RWPE1 (cell line): ENCODE measurements at regions not wholly inside any gene's neighbourhood (a gene's known extent, or its start where the extent isn't known, plus 50 kb on each side); places are given as distances from the start of the nearest gene placed in this dataset.
A peak's percentile ranks its signal among the peaks of the same experiment; 100 is the strongest.

ENCODE experiments used
- CTCF ChIA-PET: fragments of 350-600 bp; sonication (Branson Sonifier 250); formaldehyde crosslinking; extraction: SDS; loops from one replicate; lab custom pipeline; 2021; lab: Yijun Ruan, JAX
- POLR2A ChIA-PET: fragments of 400-600 bp; formaldehyde crosslinking; extraction: SDS; loops from one replicate; lab custom pipeline; 2020; ENCODE audit warnings: antibody characterized with exemption; ENCODE audit not compliant: low non-redundant PET; lab: Yijun Ruan, JAX
- DNase-seq: peaks from one replicate; pipeline ENCODE4 v3.0.0; 2012; ENCODE audit warnings: low spot score
- H3K27ac ChIP-seq: fragments of 450-650 bp; 2 replicates; pipeline ENCODE4 v1.5.1; 2017
- CTCF ChIP-seq: fragments of 450-650 bp; conservative IDR thresholded peaks from 2 replicates; pipeline ENCODE4 v1.5.1; 2017; ENCODE audit warnings: low read depth, mild to moderate bottlenecking

GRCh38 chr1:90176530-90176929, 181.6 kb downstream of the ZNF326 start:
- CTCF ChIA-PET, result interaction anchor here (0.8 kb wide), 1 partner anchor 17 kb away, joined by 3 read pairs; no protein-coding TSS in a partner anchor
- POLR2A ChIA-PET, result no interaction called here
- TF ChIP-seq CTCF, result no peak
- DNase-seq, result no peak
- H3K27ac ChIP-seq, result no peak overlapping the region

- POLR2A ChIA-PET, result no interaction called here
- H3K27ac ChIP-seq, result no peak overlapping the region
- CTCF ChIA-PET, result no interaction called here
- DNase-seq, result peak; percentile 13
- TF ChIP-seq CTCF, result no peak
Observed at GRCh38 chr1:90175490-90176167, 180.7 kb downstream of the ZNF326 start.

GRCh38 chr1:90174246-90174645, 179.3 kb downstream of the ZNF326 start:
- no peak for TF ChIP-seq CTCF
- no peak for DNase-seq
- CTCF ChIA-PET, result interaction anchor here (0.6 kb wide), 1 partner anchor 1421 kb away, joined by 4 read pairs; no protein-coding TSS in a partner anchor
- POLR2A ChIA-PET, result no interaction called here
- H3K27ac ChIP-seq, result no peak overlapping the region

GRCh38 chr1:90162216-90162615, 167.3 kb downstream of the ZNF326 start:
- POLR2A ChIA-PET, result no interaction called here
- no peak overlapping the region for H3K27ac ChIP-seq
- TF ChIP-seq CTCF, result no peak
- CTCF ChIA-PET, result no interaction called here
- peak; percentile 81 for DNase-seq

- no peak overlapping the region for H3K27ac ChIP-seq
- ChIA-PET POLR2A (no interaction called here), CTCF (no interaction called here)
- no peak for DNase-seq
- TF ChIP-seq CTCF, result no peak
Observed at GRCh38 chr1:90161625-90162024, 166.7 kb downstream of the ZNF326 start.

GRCh38 chr1:90155721-90156487, 161.0 kb downstream of the ZNF326 start:
- DNase-seq, result no peak
- ChIA-PET POLR2A (no interaction called here), CTCF (interaction anchor here (0.6 kb wide), 1 partner anchor 321 kb away, joined by 3 read pairs; no protein-coding TSS in a partner anchor)
- no peak for TF ChIP-seq CTCF
- H3K27ac ChIP-seq, result no peak overlapping the region
